HPDE6-E6E7 (cell line): ENCODE measurements at regions not wholly inside any gene's neighbourhood (a gene's known extent, or its start where the extent isn't known, plus 50 kb on each side); places are given as distances from the start of the nearest gene placed in this dataset.
A peak's percentile ranks its signal among the peaks of the same experiment; 100 is the strongest.
"Not testable (repeated sequence)": the region's sequence is repeated elsewhere in the genome, so short reads cannot be mapped to it uniquely, and the experiment has no call there.

Experiments used
- DNase-seq: peaks from one replicate; pipeline ENCODE4 v3.0.0; 2011; ENCODE audit warnings: missing footprints; ENCODE audit errors: extremely low spot score

DNA sequence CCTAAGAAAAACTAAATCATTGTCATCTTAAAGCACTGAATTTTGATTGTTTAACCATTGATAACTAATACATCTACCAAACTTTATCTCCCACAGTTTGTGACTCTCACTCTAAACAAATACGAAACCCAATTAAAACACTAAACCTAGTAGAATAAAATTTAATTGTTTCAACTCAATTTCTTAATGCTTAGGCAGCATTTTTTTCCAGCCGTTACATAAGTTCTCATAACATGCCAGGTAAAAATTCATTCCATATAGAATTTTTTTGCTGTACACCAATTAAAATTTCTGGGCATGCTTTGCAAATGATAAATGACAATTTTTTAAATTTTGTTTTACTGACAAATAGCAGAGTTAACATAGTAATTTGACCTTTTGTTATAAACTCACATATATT is 658.2 kb upstream of the FLRT2 start:
- no peak for DNase-seq

- DNase-seq = no peak
Measured at GRCh38 chr14:84874436-84874835, 655.5 kb upstream of the FLRT2 start.

DNA sequence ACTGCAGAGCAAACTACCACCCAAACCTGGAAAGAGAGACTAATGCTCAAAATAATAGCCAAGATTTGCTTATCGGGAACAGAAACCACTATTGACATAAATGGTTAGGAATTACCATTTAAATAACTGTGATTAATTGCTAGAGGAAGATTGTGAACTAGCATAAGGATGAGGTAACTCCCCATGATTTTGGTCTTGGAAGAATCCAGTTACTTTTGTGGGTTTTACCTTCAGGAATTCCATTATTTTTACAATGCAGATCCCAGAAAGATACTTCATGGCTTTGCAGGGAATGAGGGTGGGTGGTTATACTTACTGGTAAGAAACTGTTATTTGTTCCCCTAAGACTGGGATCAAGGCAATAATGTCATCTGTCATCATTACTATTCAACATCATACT is 652.9 kb upstream of the FLRT2 start:
- DNase-seq = no peak

DNA sequence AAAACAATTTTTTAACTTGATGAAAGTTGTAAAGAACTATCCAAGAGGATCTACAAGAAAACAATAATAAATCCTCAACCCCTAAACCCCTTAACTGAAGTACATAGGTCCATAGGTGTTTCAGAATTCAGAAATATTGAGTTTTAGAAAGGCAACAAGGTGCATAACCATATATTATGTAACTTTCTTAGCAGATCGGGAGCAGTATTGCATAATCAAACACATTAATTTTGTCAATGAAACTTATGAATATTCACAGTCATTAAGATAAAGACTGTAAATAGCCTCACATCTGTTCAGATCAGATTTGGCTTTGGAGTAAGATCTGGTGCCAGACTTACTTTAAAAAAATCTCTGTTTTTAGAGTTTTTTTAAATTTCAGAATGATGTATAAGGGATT is 647.1 kb upstream of the FLRT2 start:
- DNase-seq = no peak

DNA sequence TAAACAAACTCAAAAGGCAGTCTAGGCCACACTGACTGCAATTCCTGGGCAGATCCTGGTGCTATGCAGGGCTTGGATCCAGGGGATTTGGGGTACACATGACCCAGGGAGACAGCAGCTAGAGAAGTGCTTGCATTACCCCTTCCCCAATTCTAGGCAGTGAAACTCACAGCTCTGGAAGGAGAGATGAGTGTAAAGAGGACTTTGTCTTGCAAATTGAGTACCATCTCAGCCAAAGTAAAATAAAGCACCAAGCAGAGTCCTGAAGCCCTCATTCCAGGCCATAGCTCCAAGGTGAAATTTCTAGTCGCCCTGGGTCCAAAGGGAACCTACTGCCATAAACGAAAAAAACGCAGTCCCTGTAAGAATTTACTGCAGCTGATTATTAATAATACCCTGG is 644.9 kb upstream of the FLRT2 start:
- DNase-seq = no peak

- DNase-seq = peak; percentile 2
Measured at GRCh38 chr14:84891404-84891803, 638.5 kb upstream of the FLRT2 start.

GRCh38 chr14:84894254-84894653 is 635.7 kb upstream of the FLRT2 start:
- DNase-seq = no peak

- DNase-seq = no peak
Measured at GRCh38 chr14:84922370-84922769, 607.6 kb upstream of the FLRT2 start.

GRCh38 chr14:84926656-84927055 is 603.3 kb upstream of the FLRT2 start:
- DNase-seq = no peak

DNA sequence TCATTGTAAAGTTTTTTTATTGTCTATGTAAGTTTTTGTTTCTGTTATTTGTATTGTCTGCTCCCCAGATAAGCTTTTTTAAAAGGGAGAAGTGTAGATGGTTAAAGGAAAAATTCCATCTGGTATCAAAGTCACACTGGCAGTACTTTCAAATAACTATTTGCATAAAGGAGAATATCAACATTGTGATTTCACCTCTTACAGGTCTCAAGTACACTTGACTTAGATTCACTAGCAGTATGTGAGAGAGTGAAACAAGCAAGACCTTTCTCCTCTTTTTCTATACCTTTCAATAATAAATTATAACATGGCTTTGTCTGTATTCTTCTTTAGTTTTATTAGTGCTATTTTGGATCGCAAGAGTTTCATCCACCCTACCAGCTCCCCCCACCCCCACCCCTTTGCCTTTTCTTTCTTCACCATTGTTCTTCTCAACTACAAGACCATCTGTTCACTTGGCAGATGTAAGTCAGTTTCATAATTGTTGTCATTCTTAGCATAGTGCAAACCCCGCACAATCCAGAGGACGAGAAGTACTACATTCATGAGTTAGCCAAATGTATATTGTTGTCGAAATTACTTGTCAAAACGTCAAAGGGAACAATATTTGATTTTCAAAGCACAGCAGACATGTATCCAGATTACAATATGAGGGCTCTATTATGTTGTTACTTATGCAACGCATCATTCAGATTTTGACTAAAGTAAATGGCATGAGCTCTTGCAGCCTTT is 602.7 kb upstream of the FLRT2 start:
- DNase-seq = no peak

DNA sequence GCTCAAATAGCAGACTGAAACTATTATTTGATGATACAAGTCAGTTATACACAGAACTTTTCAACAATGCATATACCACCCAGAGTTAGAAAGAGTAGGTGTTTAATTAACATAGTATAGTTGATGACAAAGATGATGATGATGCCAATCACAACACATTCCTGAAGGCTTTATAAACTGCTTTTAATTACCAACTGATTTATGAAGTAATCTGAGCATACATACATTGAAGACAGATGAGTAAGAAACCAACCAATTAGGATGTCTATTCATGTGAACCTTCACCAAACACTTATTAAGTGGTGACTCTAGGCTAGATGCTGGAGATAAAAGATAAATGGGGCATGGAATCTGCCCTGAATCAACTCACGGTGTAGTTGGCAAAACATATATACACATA is 600.9 kb upstream of the FLRT2 start:
- DNase-seq = no peak

GRCh38 chr14:84929834-84930233 is 600.1 kb upstream of the FLRT2 start:
- no peak for DNase-seq

GRCh38 chr14:84937016-84937415 is 592.9 kb upstream of the FLRT2 start:
- DNase-seq = no peak

DNA sequence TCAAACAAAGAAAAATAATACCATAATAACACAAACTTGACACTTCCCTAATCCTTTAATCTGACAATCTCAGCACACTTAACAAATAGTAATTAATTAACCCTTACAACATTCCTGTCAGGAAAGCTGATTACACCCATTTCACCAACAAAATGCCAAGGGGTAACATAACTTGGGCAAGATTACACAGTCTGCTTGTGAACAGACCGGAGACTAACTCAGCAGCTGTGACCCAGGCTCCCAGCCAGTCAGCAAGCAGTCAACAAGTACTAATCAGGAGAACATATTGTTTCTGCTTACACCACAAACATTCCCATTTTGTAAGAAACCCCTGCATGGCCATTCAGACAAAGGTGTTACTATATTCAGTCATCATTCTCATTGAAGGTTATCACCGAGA is 592.5 kb upstream of the FLRT2 start:
- DNase-seq = no peak

GRCh38 chr14:84944901-84945300 is 585.0 kb upstream of the FLRT2 start:
- not testable (repeated sequence) for DNase-seq

- DNase-seq = no peak
Measured at GRCh38 chr14:84959851-84960520, 570.0 kb upstream of the FLRT2 start.

DNA sequence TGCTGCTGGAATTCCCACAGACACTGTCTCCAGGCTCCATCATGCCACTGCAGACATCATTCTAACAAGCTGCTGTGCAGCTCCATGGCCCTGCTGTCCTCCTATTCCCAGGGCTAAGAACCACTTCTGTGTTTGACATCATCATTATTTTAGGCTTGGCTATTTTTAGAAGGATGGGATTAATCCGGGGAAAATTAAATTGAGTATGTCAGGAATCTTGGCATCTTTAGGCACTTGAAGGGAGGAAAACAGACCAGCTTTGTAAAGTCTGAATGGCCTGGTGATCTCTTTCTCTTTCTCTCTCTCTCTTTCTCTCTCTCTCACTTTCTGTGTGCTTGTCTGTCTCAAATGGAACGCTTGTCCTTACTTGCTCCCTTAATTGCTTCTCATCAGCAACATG is 568.3 kb upstream of the FLRT2 start:
- no peak for DNase-seq

DNA sequence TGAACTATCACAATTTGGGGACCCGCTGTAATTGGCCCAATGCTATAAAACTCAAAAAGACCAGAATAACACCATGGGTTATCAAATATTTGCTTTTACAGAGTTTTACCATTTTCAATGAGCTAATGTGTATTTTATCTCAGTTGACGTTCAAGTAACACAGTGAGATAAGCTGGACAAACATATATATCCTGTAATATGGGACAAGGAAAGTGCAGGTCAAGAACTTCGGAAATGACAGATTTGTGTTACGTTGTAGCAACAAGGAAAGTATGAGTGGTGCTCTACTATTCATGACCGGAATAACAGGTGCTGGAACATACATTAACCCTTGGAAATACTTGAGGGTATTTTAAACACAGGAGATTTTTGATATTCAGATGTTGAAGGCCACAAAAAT is 566.4 kb upstream of the FLRT2 start:
- DNase-seq = no peak

- DNase-seq = no peak
Measured at GRCh38 chr14:84965279-84965678, 564.7 kb upstream of the FLRT2 start.

GRCh38 chr14:84969501-84969900 is 560.4 kb upstream of the FLRT2 start:
- DNase-seq = no peak

DNA sequence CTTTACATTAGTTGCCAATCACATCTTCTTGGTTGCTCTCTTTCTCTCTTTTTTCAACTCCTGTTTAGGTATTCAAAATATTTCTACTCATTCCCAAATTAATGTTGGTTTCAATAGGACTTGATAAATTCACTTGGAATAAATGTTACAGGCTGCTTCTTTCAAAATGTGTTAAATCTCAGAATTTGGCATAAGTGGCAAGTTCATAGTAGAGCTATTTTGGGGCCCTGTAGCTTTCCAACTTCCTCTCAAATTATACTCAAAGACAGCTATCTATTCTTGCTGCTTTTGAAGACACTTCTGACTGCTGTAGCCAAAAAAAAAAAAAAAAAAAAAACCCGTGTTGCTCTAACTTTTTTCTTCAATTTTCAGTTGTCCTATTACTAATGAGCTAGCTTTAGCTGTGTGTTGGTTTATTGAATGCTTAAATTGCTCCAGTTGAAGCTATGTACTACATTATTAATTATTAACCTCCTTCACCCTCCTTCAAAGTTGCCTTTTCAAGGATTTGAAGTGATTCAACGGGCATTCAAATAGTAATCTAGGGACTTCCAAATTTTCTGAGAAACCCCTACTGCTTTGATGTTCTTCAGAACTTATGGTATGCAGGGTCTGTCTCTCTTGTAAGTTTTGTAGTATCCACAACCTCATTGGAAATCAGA is 554.6 kb upstream of the FLRT2 start:
- no peak for DNase-seq

- no peak for DNase-seq
Measured at GRCh38 chr14:84976805-84977204, 553.1 kb upstream of the FLRT2 start.

GRCh38 chr14:84987042-84987441 is 542.9 kb upstream of the FLRT2 start:
- no peak for DNase-seq
